Loucy (cell line): ENCODE measurements at regions not wholly inside any gene's neighbourhood (a gene's known extent, or its start where the extent isn't known, plus 50 kb on each side); places are given as distances from the start of the nearest gene placed in this dataset.

ENCODE experiments used
- CTCF ChIP-seq: fragments of 200-600 bp; sonication (generic); conservative IDR thresholded peaks from 2 replicates; pipeline ENCODE4 v1.5.1; 2014; ENCODE audit warnings: mild to moderate bottlenecking, antibody characterized with exemption, low read length
- EZH2phosphoT487 ChIP-seq: fragments of 200-600 bp; IDR thresholded peaks from 2 replicates; pipeline ENCODE4 v1.6.1; 2018; ENCODE audit warnings: antibody characterized with exemption, mild to moderate bottlenecking, moderate library complexity, borderline replicate concordance

GRCh38 chr7:115232041-115232440 lies 310.1 kb downstream of the MDFIC start:
- no peak for TF ChIP-seq CTCF
- no peak for TF ChIP-seq EZH2phosphoT487
